NB4 (cell line): ENCODE measurements at regions not wholly inside any gene's neighbourhood (a gene's known extent, or its start where the extent isn't known, plus 50 kb on each side); places are given as distances from the start of the nearest gene placed in this dataset.

Experiments used
- CTCF ChIP-seq: IDR thresholded peaks from one replicate; pipeline ENCODE4 v1.5.1; 2012; ENCODE audit warnings: low read depth, low read length
- MAX ChIP-seq: IDR thresholded peaks from 2 replicates; pipeline ENCODE4 v1.6.1; 2011; ENCODE audit warnings: low read depth, low read length
- MYC ChIP-seq: IDR thresholded peaks from 2 replicates; pipeline ENCODE4 v1.6.1; 2011; ENCODE audit warnings: low read depth, low read length
- POLR2A ChIP-seq: IDR thresholded peaks from 2 replicates; pipeline ENCODE4 v1.6.1; 2011; ENCODE audit warnings: mild to moderate bottlenecking; ENCODE audit not compliant: insufficient read length; ENCODE audit errors: extremely low read depth

- TF ChIP-seq POLR2A, result no peak
- TF ChIP-seq CTCF, result no peak
- no peak for TF ChIP-seq MAX
- TF ChIP-seq MYC, result no peak
These were observed 61.0 kb upstream of the PRDM9 start for GRCh38 chr5:23446424-23446823.
